ENCODE measurements at regions not wholly inside any gene's neighbourhood (a gene's known extent, or its start where the extent isn't known, plus 50 kb on each side); places are given as distances from the start of the nearest gene placed in this dataset.

DNA sequence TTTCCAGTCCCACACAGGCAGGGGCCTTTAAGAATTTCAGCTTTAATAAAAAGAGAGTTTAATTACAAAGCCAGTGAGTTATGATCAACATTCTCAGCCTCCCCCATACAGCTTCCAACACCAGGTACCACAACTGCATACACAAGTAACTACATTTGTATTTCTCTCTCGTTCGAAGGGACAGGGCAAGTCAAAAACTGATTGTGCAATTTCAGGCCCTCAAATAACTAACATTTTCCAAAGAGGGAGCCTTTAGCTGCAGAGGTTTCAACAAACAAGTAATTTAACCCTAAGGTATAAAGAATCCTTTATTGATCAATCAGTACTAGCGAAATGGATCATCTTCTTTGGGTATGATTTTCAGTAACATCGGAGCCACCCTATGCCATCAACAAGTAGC, 142.4 kb downstream of the ZNF281 start:
- Mint-ChIP-seq H3K27ac (ENCODE audit: low read depth, unreplicated experiment) (no peak overlapping the region), H3K9me3 (ENCODE audit: unreplicated experiment) (no peaks in the 10 kb centered on the region), H3K27me3 (ENCODE audit: insufficient read depth, unreplicated experiment) (no peaks in the 10 kb centered on the region), H3K4me1 (ENCODE audit: insufficient read depth, unreplicated experiment) (no peaks in the 10 kb centered on the region), H3K4me3 (ENCODE audit: unreplicated experiment) (no peak overlapping the region), H3K36me3 (ENCODE audit: insufficient read depth, unreplicated experiment) (no peaks in the 10 kb centered on the region)
- BruUV-seq (replicated peaks), result no TSS peak
- CTCF ChIA-PET, result interaction anchor here (0.7 to 2.1 kb wide), 4 partner anchors 9 to 12 kb away, joined by 3 to 10 read pairs (median 5); no protein-coding TSS in a partner anchor
- POLR2A ChIA-PET, result no interaction called here
- intact Hi-C loops (cut with micrococcal nuclease), result no loop called here
- no peak for DNase-seq (ENCODE audit: unreplicated experiment)
- TF ChIP-seq, protein P1, sequence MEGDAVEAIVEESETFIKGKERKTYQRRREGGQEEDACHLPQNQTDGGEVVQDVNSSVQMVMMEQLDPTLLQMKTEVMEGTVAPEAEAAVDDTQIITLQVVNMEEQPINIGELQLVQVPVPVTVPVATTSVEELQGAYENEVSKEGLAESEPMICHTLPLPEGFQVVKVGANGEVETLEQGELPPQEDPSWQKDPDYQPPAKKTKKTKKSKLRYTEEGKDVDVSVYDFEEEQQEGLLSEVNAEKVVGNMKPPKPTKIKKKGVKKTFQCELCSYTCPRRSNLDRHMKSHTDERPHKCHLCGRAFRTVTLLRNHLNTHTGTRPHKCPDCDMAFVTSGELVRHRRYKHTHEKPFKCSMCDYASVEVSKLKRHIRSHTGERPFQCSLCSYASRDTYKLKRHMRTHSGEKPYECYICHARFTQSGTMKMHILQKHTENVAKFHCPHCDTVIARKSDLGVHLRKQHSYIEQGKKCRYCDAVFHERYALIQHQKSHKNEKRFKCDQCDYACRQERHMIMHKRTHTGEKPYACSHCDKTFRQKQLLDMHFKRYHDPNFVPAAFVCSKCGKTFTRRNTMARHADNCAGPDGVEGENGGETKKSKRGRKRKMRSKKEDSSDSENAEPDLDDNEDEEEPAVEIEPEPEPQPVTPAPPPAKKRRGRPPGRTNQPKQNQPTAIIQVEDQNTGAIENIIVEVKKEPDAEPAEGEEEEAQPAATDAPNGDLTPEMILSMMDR (IDR thresholded peaks at IDR 0.05; ENCODE audit: unreplicated experiment), result no peak

DNA sequence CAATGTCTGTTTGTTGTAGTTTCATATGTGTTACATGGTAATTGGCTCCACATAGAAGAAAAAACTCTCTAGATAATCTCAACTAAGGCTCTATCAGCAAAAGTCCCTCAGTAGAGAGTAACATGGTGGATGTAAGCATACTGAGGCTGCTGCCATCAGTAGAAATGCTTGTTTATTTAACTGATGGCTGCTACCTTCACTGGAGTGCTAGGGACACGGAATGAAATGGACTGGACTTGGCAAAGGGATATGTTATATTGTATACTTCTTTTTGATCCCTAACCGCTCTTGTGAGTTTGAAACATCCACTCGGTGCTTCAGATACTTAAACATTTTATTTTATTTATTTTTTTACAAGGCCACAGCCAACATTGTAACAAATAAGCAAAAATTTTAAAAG, 143.0 kb downstream of the ZNF281 start:
- Mint-ChIP-seq H3K27me3 (ENCODE audit: insufficient read depth, unreplicated experiment) (no peaks in the 10 kb centered on the region), H3K27ac (ENCODE audit: low read depth, unreplicated experiment) (no peak overlapping the region)
- intact Hi-C loops (cut with micrococcal nuclease), result no loop called here

DNA sequence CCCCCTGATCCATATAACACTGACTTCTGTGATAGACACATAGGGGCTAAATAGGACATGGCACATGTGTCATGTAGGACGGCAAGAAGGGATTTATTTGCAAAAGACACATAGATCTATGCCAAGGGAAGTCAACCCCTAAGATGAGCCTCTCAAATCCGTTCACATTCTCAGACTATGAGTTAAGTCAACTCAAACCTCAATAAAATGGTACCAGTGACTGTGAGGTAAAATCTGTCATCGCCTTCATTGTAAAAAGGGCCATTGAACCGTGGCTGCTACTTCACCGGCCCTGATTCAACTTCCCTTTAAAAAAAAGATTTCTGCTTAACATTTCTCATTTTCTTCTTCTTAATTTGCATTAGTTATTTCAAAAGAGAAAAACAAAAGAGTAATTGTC, 144.0 kb downstream of the ZNF281 start:
- no peak for DNase-seq (ENCODE audit: unreplicated experiment)
- CTCF ChIA-PET, result interaction anchor here (0.7 kb wide), 1 partner anchor 58 kb away, joined by 3 read pairs; no protein-coding TSS in a partner anchor
- H3K4me1 Mint-ChIP-seq (ENCODE audit: insufficient read depth, unreplicated experiment), result no peaks in the 10 kb centered on the region
- H3K27ac Mint-ChIP-seq (ENCODE audit: low read depth, unreplicated experiment), result no peak overlapping the region
- intact Hi-C loops (cut with micrococcal nuclease), result no loop called here
- no TSS peak for BruUV-seq (replicated peaks)
- TF ChIP-seq, protein P1 (IDR thresholded peaks at IDR 0.05; ENCODE audit: unreplicated experiment), result no peak
- H3K9me3 Mint-ChIP-seq (ENCODE audit: unreplicated experiment), result no peaks in the 10 kb centered on the region
- no peak overlapping the region for H3K4me3 Mint-ChIP-seq (ENCODE audit: unreplicated experiment)
- POLR2A ChIA-PET, result interaction anchor here (0.5 kb wide), 1 partner anchor 1386 kb away, joined by 3 read pairs; no protein-coding TSS in a partner anchor
- H3K27me3 Mint-ChIP-seq (ENCODE audit: insufficient read depth, unreplicated experiment), result no peaks in the 10 kb centered on the region
- H3K36me3 Mint-ChIP-seq (ENCODE audit: insufficient read depth, unreplicated experiment), result no peaks in the 10 kb centered on the region

More for the DNA sequence above, 143.0 kb downstream of the ZNF281 start:
- no peak overlapping the region for H3K4me3 Mint-ChIP-seq (ENCODE audit: unreplicated experiment)
- DNase-seq (ENCODE audit: unreplicated experiment), result no peak
- ChIA-PET CTCF (interaction anchor here (0.7 to 2.1 kb wide), 4 partner anchors 9 to 13 kb away, joined by 3 to 10 read pairs (median 5); no protein-coding TSS in a partner anchor), POLR2A (no interaction called here)
- BruUV-seq (replicated peaks), result no TSS peak
- no peaks in the 10 kb centered on the region for H3K36me3 Mint-ChIP-seq (ENCODE audit: insufficient read depth, unreplicated experiment)
- TF ChIP-seq, protein P1 (IDR thresholded peaks at IDR 0.05; ENCODE audit: unreplicated experiment), result no peak
- H3K4me1 Mint-ChIP-seq (ENCODE audit: insufficient read depth, unreplicated experiment), result no peaks in the 10 kb centered on the region
- no peaks in the 10 kb centered on the region for H3K9me3 Mint-ChIP-seq (ENCODE audit: unreplicated experiment)

DNA sequence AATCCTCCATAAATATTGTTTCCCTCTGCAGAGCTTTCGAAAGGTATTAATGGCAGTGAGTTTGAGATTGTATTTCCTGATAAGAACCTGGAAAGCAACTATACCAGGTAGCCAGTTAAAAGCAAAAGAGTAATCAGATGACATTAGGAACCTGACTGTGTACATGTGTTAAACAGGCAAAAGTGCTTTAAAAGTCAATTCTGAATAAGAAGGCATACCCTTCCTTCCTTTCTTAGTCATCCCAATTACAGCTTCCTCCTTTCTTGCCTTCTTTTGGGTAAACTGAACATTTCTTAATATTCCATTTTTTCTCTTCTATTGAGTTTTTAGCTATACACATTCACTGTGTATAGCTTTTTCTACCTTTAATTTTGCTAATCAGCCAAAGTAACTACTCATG, 144.7 kb downstream of the ZNF281 start:
- POLR2A ChIA-PET, result interaction anchor here (0.8 kb wide), 1 partner anchor 10 kb away, joined by 3 read pairs; no protein-coding TSS in a partner anchor
- H3K9me3 Mint-ChIP-seq (ENCODE audit: unreplicated experiment), result no peaks in the 10 kb centered on the region
- intact Hi-C loops (cut with micrococcal nuclease), result no loop called here

More for the DNA sequence above, 144.7 kb downstream of the ZNF281 start:
- no peaks in the 10 kb centered on the region for H3K4me1 Mint-ChIP-seq (ENCODE audit: insufficient read depth, unreplicated experiment)
- no peak for DNase-seq (ENCODE audit: unreplicated experiment)
- TF ChIP-seq, protein P1 (IDR thresholded peaks at IDR 0.05; ENCODE audit: unreplicated experiment), result no peak
- no TSS peak for BruUV-seq (replicated peaks)
- CTCF ChIA-PET, result interaction anchor here (0.5 to 0.6 kb wide), 3 partner anchors 151 to 1191 kb away, joined by 3 to 4 read pairs (median 3); no protein-coding TSS in a partner anchor
- H3K36me3 Mint-ChIP-seq (ENCODE audit: insufficient read depth, unreplicated experiment), result no peaks in the 10 kb centered on the region
- H3K27ac Mint-ChIP-seq (ENCODE audit: low read depth, unreplicated experiment), result no peak overlapping the region
- no peaks in the 10 kb centered on the region for H3K27me3 Mint-ChIP-seq (ENCODE audit: insufficient read depth, unreplicated experiment)
- H3K4me3 Mint-ChIP-seq (ENCODE audit: unreplicated experiment), result no peak overlapping the region

All from MCF 10A (cell line).